ENCODE measurements at regions not wholly inside any gene's neighbourhood (a gene's known extent, or its start where the extent isn't known, plus 50 kb on each side); places are given as distances from the start of the nearest gene placed in this dataset.

DNA sequence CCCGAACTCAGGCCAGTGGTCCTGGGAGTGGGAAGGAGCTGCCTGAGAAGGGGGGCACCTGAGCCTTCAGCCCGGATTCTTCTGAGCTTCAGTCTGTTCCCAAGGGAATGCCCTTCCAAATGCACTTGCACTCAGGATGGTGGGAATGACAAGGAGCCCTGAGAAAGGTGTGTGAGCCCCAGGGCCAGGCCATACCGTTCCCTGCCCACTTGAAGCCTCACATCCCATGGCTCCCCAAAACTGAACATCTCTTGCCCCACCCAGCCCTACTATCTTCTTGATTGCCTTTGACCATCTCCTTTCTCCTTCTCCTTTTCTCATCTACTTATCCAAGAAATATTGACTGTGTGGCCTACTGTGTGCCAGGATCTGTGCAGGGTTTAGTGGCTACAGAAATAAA, 84.4 kb upstream of the HSPA9 start:
- peaks cover 3% of the 10 kb centered on the region; the same call in 1 of the 2 replicates for H4K20me1 ChIP-seq (ENCODE audit: control insufficient read depth, insufficient read depth, low read depth, low read length)
- no peaks in the 10 kb centered on the region for H3K79me2 ChIP-seq (ENCODE audit: control insufficient read depth, low read length)
- no peaks in the 10 kb centered on the region for H3K9me3 ChIP-seq (ENCODE audit: control insufficient read depth, insufficient read depth, low read length)
- no peaks in the 10 kb centered on the region for H3K9me2 ChIP-seq (replicated peaks; ENCODE audit: control insufficient read depth, low read length)
- H3K27ac ChIP-seq (ENCODE audit: low read depth, low read length), result no peak overlapping the region
- H3K4me3 ChIP-seq (ENCODE audit: low read length), result no peak overlapping the region
- TF ChIP-seq EZH2phosphoT487 (IDR thresholded peaks at IDR 0.05; ENCODE audit: borderline replicate concordance, low read length), result no peak
- TF ChIP-seq, protein P1, sequence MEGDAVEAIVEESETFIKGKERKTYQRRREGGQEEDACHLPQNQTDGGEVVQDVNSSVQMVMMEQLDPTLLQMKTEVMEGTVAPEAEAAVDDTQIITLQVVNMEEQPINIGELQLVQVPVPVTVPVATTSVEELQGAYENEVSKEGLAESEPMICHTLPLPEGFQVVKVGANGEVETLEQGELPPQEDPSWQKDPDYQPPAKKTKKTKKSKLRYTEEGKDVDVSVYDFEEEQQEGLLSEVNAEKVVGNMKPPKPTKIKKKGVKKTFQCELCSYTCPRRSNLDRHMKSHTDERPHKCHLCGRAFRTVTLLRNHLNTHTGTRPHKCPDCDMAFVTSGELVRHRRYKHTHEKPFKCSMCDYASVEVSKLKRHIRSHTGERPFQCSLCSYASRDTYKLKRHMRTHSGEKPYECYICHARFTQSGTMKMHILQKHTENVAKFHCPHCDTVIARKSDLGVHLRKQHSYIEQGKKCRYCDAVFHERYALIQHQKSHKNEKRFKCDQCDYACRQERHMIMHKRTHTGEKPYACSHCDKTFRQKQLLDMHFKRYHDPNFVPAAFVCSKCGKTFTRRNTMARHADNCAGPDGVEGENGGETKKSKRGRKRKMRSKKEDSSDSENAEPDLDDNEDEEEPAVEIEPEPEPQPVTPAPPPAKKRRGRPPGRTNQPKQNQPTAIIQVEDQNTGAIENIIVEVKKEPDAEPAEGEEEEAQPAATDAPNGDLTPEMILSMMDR (IDR thresholded peaks at IDR 0.05; ENCODE audit: low read depth, low read length, poor library complexity, severe bottlenecking), result no peak
- H3K4me1 ChIP-seq (ENCODE audit: control insufficient read depth, low read length), result peaks cover 37% of the 10 kb centered on the region
- no peaks in the 10 kb centered on the region for H3K36me3 ChIP-seq (ENCODE audit: control insufficient read depth, low read length)
- no peaks in the 10 kb centered on the region for H3F3A ChIP-seq (ENCODE audit: control insufficient read depth, insufficient read depth)
- H3K27me3 ChIP-seq (ENCODE audit: control insufficient read depth, low read length), result peaks cover 35% of the 10 kb centered on the region
- H3K4me2 ChIP-seq (ENCODE audit: low read length), result no peak overlapping the region

DNA sequence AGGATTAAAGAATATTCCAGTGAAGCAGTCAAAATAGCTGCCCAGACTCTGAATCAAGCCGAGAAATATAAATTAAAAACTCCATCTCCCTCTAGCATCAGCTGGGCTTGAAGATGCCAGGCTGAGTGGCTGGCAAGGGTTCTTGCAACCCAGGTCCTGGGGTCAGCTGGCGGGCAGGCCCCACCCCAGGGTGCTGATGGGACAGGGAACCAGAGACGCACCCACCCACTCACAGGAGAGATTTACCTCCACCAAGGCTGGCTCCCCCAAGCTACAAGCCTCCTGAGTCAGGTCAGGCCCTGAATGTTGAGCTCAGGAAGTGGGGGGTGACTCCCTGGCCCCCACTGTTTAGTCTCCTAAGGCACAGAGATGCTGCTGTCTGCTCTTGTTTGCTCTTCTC, 83.9 kb upstream of the HSPA9 start:
- Histone ChIP-seq H3K36me3 (ENCODE audit: control insufficient read depth, low read length) (no peaks in the 10 kb centered on the region), H3K27me3 (ENCODE audit: control insufficient read depth, low read length) (peaks cover 37% of the 10 kb centered on the region), H3F3A (ENCODE audit: control insufficient read depth, insufficient read depth) (no peaks in the 10 kb centered on the region), H3K4me2 (ENCODE audit: low read length) (no peak overlapping the region), H3K9me3 (ENCODE audit: control insufficient read depth, insufficient read depth, low read length) (no peaks in the 10 kb centered on the region), H4K20me1 (ENCODE audit: control insufficient read depth, insufficient read depth, low read depth, low read length) (peaks cover 4% of the 10 kb centered on the region; the same call in 1 of the 2 replicates), H3K79me2 (ENCODE audit: control insufficient read depth, low read length) (no peaks in the 10 kb centered on the region), H3K27ac (ENCODE audit: low read depth, low read length) (no peak overlapping the region), H3K9me2 (replicated peaks; ENCODE audit: control insufficient read depth, low read length) (no peaks in the 10 kb centered on the region), H3K4me3 (ENCODE audit: low read length) (no peak overlapping the region), H3K4me1 (ENCODE audit: control insufficient read depth, low read length) (peaks cover 42% of the 10 kb centered on the region)
- TF ChIP-seq, protein P1 (IDR thresholded peaks at IDR 0.05; ENCODE audit: low read depth, low read length, poor library complexity, severe bottlenecking), result no peak
- no peak for TF ChIP-seq EZH2phosphoT487 (IDR thresholded peaks at IDR 0.05; ENCODE audit: borderline replicate concordance, low read length)

DNA sequence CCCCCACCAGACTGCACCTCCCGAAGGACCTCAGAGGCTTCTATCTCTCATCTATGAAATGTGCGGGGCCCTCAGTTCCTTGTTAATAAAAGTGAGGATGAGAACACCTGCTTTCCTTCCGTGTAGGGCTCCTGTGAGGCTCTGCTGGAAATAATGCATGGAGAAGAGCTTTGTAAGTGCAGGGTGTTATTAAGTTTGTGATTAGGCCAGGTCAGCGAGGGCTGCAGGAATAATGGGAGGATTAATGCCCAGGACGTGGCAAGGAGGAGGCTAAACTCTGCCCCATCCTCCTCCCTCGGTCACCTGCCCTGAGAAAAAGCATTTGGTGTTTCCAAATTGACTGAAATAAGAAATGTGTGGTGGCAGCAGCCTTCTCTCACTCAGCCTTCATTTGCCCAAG, 83.5 kb upstream of the HSPA9 start:
- Histone ChIP-seq H4K20me1 (ENCODE audit: control insufficient read depth, insufficient read depth, low read depth, low read length) (peaks cover 4% of the 10 kb centered on the region; the same call in 1 of the 2 replicates), H3K9me2 (replicated peaks; ENCODE audit: control insufficient read depth, low read length) (no peaks in the 10 kb centered on the region), H3K36me3 (ENCODE audit: control insufficient read depth, low read length) (no peaks in the 10 kb centered on the region), H3K4me3 (ENCODE audit: low read length) (no peak overlapping the region), H3K79me2 (ENCODE audit: control insufficient read depth, low read length) (no peaks in the 10 kb centered on the region), H3K4me1 (ENCODE audit: control insufficient read depth, low read length) (peaks cover 46% of the 10 kb centered on the region), H3K27ac (ENCODE audit: low read depth, low read length) (no peak overlapping the region), H3F3A (ENCODE audit: control insufficient read depth, insufficient read depth) (no peaks in the 10 kb centered on the region), H3K9me3 (ENCODE audit: control insufficient read depth, insufficient read depth, low read length) (no peaks in the 10 kb centered on the region), H3K4me2 (ENCODE audit: low read length) (no peak overlapping the region), H3K27me3 (ENCODE audit: control insufficient read depth, low read length) (peaks cover 41% of the 10 kb centered on the region)
- TF ChIP-seq EZH2phosphoT487 (IDR thresholded peaks at IDR 0.05; ENCODE audit: borderline replicate concordance, low read length), result no peak
- TF ChIP-seq, protein P1 (IDR thresholded peaks at IDR 0.05; ENCODE audit: low read depth, low read length, poor library complexity, severe bottlenecking), result no peak
